Fibroblast of the aortic adventitia (primary cell): ENCODE measurements at regions not wholly inside any gene's neighbourhood (a gene's known extent, or its start where the extent isn't known, plus 50 kb on each side); places are given as distances from the start of the nearest gene placed in this dataset.
A peak's percentile ranks its signal among the peaks of the same experiment; 100 is the strongest.

Experiments
- DNase-seq: peaks from one replicate; pipeline ENCODE4 v3.0.0-alpha.2; 2010; ENCODE audit warnings: low read depth
- H3K4me3 ChIP-seq: 2 replicates; pipeline ENCODE4 v1.5.1; 2011; ENCODE audit warnings: low read depth, mild to moderate bottlenecking, control low read depth, low read length, moderate library complexity
- CTCF ChIP-seq: IDR thresholded peaks from 2 replicates; pipeline ENCODE4 v1.5.1; 2011; ENCODE audit warnings: mild to moderate bottlenecking, low read length, control low read depth, inconsistent platforms; ENCODE audit not compliant: insufficient read depth

DNA sequence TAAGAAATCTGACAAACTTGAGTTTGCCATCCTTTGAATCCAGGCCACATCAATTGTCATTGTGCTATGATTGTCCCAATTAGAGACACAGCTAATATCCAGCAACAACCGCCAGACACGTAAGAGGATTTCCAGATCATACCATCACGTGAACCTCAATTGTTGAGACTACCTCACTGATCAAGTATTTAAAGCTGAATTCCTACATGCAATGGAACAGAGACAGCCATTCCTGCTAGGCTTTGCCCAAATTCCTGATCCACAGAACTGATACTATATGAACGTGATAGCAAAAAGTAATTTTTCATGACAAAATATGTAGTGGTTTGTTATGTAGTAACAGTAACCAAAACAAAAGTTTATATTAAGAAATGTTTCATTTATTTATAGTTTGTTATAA is 657.7 kb downstream of the PRR16 start:
- no peak for TF ChIP-seq CTCF
- H3K4me3 ChIP-seq = no peak overlapping the region
- no peak for DNase-seq

DNA sequence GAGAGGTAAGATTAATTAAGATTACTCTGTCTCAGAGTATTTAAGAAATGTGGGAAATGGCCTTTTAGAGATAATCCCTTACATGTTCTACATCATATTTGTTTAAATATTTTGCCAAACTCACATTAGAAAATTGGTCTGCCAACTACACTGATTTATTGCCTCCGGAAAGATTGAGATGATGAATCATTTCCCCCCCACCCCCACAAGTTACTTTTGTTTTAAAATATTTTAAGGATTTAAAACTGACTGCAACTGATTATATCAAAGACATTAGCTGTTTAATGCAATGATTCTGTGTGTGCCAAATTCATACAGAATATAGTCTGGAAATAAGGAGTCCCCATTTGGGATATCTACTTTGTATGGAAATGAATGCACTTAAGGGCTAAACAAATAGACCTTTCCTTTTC is 674.4 kb downstream of the PRR16 start:
- TF ChIP-seq CTCF = no peak
- no peak overlapping the region for H3K4me3 ChIP-seq
- peak; percentile 22 for DNase-seq

DNA sequence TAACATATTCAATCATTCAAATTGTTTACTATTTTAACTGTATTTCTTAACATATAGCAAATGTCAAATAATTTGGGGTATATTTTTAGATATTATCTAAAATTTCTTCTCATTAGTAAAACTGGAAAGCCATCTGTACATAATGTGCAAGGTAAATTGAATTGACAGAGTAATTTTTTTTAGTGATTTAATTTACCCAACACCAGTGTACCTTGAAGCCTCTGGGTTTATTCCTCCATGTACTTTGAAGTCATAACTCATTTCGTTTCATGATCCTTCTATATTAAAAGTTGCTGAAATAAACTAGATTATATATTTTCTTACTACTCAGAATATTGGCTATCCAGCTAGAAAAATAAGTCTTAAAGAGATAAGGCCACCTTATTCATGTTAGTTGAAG is 674.9 kb downstream of the PRR16 start:
- H3K4me3 ChIP-seq = no peak overlapping the region
- DNase-seq = no peak
- TF ChIP-seq CTCF = no peak

DNA sequence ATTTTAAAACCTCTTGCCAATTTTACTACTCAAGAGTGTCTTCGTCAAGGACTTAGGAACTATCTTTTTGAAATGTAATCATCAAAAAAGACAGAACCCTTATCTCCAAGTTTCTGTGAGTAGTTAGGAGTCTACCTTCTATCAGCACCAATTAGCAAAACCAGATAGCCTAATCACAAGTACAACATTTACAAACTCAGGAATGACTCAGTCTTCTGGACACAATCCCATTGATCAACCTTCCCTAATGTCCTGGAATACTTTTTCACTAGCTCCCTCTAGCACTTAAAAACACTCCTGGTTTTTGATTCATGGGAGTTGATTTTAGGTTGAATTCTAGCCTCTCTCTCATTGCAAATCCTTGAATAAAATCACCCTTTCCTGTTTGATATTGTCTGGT is 680.7 kb downstream of the PRR16 start:
- H3K4me3 ChIP-seq = no peak overlapping the region
- no peak for TF ChIP-seq CTCF
- DNase-seq = peak; percentile 43

- no peak for TF ChIP-seq CTCF
- no peak overlapping the region for H3K4me3 ChIP-seq
- no peak for DNase-seq
These were observed 687.4 kb downstream of the PRR16 start for GRCh38 chr5:121151534-121151933.

DNA sequence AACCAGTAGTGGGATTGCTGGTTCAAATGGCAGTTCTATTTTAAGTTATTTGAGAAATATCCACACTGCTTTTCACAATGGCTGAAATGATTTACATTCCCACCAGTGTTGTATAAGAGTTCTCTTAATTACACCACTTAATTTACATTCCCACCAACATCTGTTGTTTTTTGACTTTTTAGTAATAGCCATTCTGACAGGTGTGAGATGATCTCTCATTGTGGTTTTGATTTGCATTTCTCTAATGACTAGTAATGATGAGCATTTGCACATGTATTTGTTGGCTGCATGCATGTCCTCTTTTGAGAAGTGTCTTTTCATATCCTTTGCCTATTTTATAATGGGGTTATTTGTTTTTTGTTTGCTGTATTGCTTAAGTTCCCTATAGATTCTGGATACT is 688.3 kb downstream of the PRR16 start:
- TF ChIP-seq CTCF = no peak
- no peak overlapping the region for H3K4me3 ChIP-seq
- no peak for DNase-seq

DNA sequence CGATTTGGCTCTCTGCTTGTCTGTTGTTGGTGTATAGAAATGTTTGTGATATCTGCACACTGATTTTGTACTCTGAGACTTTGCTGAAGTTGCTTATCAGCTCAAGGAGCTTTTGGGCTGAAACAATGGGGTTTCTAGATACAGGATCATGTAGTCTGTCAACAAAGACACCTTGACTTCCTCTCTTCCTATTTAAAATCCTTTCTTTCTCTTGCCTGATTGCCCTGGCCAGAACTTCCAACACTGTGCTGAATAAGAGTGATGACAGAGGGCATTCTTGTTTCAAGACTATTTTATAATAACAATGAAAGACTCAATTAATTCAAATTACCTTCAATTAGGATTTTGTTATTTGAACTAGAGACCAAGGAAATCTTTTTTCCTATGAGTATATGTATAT is 692.5 kb downstream of the PRR16 start:
- no peak overlapping the region for H3K4me3 ChIP-seq
- TF ChIP-seq CTCF = no peak
- no peak for DNase-seq
